ENCODE measurements at regions not wholly inside any gene's neighbourhood (a gene's known extent, or its start where the extent isn't known, plus 50 kb on each side); places are given as distances from the start of the nearest gene placed in this dataset.

DNA sequence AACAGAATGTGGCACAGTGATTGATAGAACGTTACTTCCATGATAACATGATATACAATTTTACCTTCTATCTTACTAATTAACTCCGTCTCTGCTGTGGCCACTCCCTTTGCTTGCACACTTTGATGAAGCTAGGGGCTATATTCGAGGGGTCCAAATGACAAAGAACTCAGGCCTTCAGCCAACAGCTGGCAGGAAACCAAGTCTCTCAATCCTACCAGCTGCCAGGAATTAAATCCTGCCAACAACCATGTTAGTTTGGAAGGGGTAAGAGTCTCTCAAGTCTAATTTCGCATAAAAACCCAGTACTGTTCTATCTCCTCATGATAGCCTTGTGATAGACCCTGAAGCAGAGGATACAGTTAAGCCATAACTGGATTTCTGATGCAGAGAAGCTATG lies 1122.9 kb upstream of the PCDH10 start:
- no peaks in the 10 kb centered on the region for H3K4me1 ChIP-seq
- no peaks in the 10 kb centered on the region for H3K9me3 ChIP-seq
- H3K27me3 ChIP-seq, result no peaks in the 10 kb centered on the region
- DNase-seq (no peak), ATAC-seq (no peak)
- intact Hi-C loops (cut with DNase I), result no loop called here
- 21% methylated on average over 4 of the region's 4 CpGs for WGBS (ENCODE audit: insufficient coverage, low coverage, low lambda C conversion rate, missing lambda C conversion rate)
- H3K36me3 ChIP-seq, result no peaks in the 10 kb centered on the region
- H3K4me3 ChIP-seq, result no peak overlapping the region
- no peak for TF ChIP-seq POLR2A (IDR thresholded peaks at IDR 0.05)
- TF ChIP-seq, protein P1, sequence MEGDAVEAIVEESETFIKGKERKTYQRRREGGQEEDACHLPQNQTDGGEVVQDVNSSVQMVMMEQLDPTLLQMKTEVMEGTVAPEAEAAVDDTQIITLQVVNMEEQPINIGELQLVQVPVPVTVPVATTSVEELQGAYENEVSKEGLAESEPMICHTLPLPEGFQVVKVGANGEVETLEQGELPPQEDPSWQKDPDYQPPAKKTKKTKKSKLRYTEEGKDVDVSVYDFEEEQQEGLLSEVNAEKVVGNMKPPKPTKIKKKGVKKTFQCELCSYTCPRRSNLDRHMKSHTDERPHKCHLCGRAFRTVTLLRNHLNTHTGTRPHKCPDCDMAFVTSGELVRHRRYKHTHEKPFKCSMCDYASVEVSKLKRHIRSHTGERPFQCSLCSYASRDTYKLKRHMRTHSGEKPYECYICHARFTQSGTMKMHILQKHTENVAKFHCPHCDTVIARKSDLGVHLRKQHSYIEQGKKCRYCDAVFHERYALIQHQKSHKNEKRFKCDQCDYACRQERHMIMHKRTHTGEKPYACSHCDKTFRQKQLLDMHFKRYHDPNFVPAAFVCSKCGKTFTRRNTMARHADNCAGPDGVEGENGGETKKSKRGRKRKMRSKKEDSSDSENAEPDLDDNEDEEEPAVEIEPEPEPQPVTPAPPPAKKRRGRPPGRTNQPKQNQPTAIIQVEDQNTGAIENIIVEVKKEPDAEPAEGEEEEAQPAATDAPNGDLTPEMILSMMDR (IDR thresholded peaks at IDR 0.05), result no peak
- no peak overlapping the region for H3K27ac ChIP-seq

DNA sequence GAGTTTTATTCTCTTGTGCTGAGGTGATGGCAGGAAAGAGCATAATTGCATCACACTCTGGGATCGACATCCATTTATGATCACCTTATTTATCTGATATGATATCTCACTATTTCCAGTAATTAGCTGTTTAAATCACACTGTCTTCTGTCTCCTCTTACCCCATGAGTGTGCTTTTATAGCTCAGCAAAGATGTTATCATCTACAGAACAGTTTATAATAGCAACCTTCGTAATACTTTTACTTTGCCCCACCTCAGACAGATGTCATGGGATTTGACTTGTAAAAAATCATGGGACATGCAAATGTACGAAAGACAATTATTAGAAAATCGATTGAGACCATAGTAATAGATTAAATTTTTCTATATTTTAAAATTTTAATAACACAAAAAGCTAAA lies 1122.3 kb upstream of the PCDH10 start:
- intact Hi-C loops (cut with DNase I), result no loop called here
- DNase-seq, result no peak
- Histone ChIP-seq H3K27me3 (no peaks in the 10 kb centered on the region), H3K4me3 (no peak overlapping the region), H3K4me1 (no peaks in the 10 kb centered on the region), H3K36me3 (no peaks in the 10 kb centered on the region), H3K27ac (no peak overlapping the region), H3K9me3 (no peaks in the 10 kb centered on the region)
- WGBS (ENCODE audit: insufficient coverage, low coverage, low lambda C conversion rate, missing lambda C conversion rate), result 40% methylated on average over 4 of the region's 4 CpGs
- ATAC-seq, result no peak
- TF ChIP-seq, protein P1 (IDR thresholded peaks at IDR 0.05), result no peak
- TF ChIP-seq POLR2A (IDR thresholded peaks at IDR 0.05), result no peak

DNA sequence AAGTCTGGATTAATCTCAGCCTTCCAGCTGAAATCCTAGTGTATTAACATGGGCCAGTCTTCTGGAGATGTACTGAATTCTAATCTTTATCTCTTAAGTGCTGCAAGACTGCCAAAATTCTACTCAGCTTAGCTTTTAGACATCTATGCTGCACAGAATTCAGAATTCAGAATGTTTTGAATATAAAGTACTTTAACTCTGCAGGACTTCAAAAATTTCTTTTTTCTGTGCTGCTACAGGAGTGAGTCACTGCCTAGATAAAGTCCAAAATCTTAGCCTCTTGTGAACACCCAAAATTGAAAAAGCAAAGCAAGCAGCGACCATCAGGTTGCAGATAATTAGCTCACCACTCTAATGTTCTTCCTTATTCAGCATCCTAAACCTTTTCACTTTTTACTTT lies 1092.6 kb upstream of the PCDH10 start:
- WGBS (ENCODE audit: insufficient coverage, low coverage, low lambda C conversion rate, missing lambda C conversion rate), result 73% methylated on average over 1 of the region's 1 CpG
- no peak overlapping the region for H3K4me3 ChIP-seq
- no peaks in the 10 kb centered on the region for H3K4me1 ChIP-seq
- H3K27me3 ChIP-seq, result no peaks in the 10 kb centered on the region
- intact Hi-C loops (cut with DNase I), result no loop called here
- ATAC-seq (no peak), DNase-seq (no peak)
- H3K27ac ChIP-seq, result no peak overlapping the region
- H3K9me3 ChIP-seq, result no peaks in the 10 kb centered on the region
- TF ChIP-seq, protein P1 (IDR thresholded peaks at IDR 0.05), result no peak
- TF ChIP-seq POLR2A (IDR thresholded peaks at IDR 0.05), result no peak
- no peaks in the 10 kb centered on the region for H3K36me3 ChIP-seq

DNA sequence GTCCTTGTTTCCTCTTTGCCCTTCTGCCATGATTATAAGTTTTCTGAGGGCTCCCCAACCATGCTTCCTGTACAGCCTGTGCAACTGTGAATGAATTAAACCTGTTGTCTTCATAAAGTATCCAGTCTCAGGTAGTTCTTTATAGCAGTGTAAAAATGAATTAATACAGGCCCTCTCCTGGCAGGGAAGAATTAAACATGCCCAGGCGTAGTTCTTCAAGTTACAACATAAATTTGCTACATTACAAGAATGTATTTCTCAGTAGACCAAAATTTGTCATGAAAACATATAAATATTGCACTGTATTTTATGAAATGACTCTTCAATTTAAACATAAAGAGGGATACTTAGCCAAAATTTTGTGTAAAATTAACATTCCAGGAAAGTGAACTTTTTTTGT lies 1089.9 kb upstream of the PCDH10 start:
- WGBS (ENCODE audit: insufficient coverage, low coverage, low lambda C conversion rate, missing lambda C conversion rate), result 47% methylated on average over 1 of the region's 1 CpG
- TF ChIP-seq, protein P1 (IDR thresholded peaks at IDR 0.05), result no peak
- ATAC-seq, result no peak
- H3K36me3 ChIP-seq, result no peaks in the 10 kb centered on the region
- DNase-seq, result no peak
- no peaks in the 10 kb centered on the region for H3K27me3 ChIP-seq
- no peaks in the 10 kb centered on the region for H3K9me3 ChIP-seq
- H3K4me3 ChIP-seq, result no peak overlapping the region
- H3K4me1 ChIP-seq, result no peaks in the 10 kb centered on the region
- intact Hi-C loops (cut with DNase I), result no loop called here
- H3K27ac ChIP-seq, result no peak overlapping the region

DNA sequence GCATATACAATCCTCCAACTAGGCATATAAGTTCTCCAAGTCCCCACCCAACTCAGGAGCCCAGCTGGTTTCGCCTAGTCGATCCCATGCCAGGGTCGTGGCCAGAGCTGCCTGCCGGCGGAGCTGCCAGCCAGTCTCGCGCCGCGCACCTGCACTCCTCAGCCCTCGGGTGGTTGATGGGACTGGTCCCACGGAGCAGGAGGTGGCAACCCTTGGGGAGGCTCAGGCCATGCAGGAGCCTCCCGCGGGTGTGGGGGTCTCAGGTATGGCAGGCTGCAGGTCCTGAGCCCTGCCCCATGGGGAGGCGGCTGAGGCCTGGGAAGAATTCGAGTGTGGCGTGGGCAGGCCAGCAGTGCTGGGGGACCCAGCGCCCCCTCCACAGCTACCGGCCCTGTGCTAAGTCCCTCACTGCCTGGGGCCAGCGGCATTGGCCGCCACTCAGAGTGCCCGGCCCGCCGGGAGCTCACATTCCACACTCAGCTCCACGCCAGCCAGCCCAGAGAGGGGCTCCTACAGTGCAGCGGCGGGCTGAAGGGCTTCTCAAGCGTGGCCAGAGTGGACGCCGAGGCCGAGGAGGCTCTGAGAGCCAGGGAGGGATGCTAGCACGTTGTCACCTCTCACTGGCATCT lies 1086.4 kb upstream of the PCDH10 start:
- Histone ChIP-seq H3K27me3 (no peaks in the 10 kb centered on the region), H3K9me3 (no peaks in the 10 kb centered on the region), H3K4me1 (no peaks in the 10 kb centered on the region), H3K36me3 (no peaks in the 10 kb centered on the region), H3K4me3 (no peak overlapping the region), H3K27ac (no peak overlapping the region)
- intact Hi-C loops (cut with DNase I), result no loop called here
- DNase-seq (peak in 1 of 3 donors; percentile 46), ATAC-seq (peak in 1 of 4 donors; percentile 39)
- TF ChIP-seq, protein P1 (IDR thresholded peaks at IDR 0.05), result no peak
- no peak for TF ChIP-seq POLR2A (IDR thresholded peaks at IDR 0.05)
- WGBS (ENCODE audit: insufficient coverage, low coverage, low lambda C conversion rate, missing lambda C conversion rate), result 63% methylated on average over 4 of the region's 31 CpGs

Measured in right lobe of liver (tissue), 6 donors.